ENCODE measurements at regions not wholly inside any gene's neighbourhood (a gene's known extent, or its start where the extent isn't known, plus 50 kb on each side); places are given as distances from the start of the nearest gene placed in this dataset.

GRCh38 chr3:13197795-13198194, 124.6 kb upstream of the IQSEC1 start:
- TF ChIP-seq, protein P1, sequence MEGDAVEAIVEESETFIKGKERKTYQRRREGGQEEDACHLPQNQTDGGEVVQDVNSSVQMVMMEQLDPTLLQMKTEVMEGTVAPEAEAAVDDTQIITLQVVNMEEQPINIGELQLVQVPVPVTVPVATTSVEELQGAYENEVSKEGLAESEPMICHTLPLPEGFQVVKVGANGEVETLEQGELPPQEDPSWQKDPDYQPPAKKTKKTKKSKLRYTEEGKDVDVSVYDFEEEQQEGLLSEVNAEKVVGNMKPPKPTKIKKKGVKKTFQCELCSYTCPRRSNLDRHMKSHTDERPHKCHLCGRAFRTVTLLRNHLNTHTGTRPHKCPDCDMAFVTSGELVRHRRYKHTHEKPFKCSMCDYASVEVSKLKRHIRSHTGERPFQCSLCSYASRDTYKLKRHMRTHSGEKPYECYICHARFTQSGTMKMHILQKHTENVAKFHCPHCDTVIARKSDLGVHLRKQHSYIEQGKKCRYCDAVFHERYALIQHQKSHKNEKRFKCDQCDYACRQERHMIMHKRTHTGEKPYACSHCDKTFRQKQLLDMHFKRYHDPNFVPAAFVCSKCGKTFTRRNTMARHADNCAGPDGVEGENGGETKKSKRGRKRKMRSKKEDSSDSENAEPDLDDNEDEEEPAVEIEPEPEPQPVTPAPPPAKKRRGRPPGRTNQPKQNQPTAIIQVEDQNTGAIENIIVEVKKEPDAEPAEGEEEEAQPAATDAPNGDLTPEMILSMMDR (IDR thresholded peaks at IDR 0.05), result no peak
- peaks cover 0 to 64% of the 10 kb centered on the region in 2 donors for H3K27me3 ChIP-seq
- H3K27ac ChIP-seq, result no peak overlapping the region
- H3K36me3 ChIP-seq, result no peaks in the 10 kb centered on the region
- no peaks in the 10 kb centered on the region for H3K4me1 ChIP-seq
- DNase-seq, result peak in 1 of 4 donors; percentile 69
- ATAC-seq, result no peak
- no peaks in the 10 kb centered on the region for H3K9me3 ChIP-seq
- intact Hi-C loops (cut with DNase I), result no loop called here
- H3K4me3 ChIP-seq, result no peak overlapping the region

- no peaks in the 10 kb centered on the region for H3K4me1 ChIP-seq
- DNase-seq (peak in 1 of 4 donors; percentile 49), ATAC-seq (no peak)
- H3K27me3 ChIP-seq, result peaks cover 0 to 64% of the 10 kb centered on the region in 2 donors
- H3K9me3 ChIP-seq, result no peaks in the 10 kb centered on the region
- H3K36me3 ChIP-seq, result no peaks in the 10 kb centered on the region
- H3K4me3 ChIP-seq, result no peak overlapping the region
- no peak overlapping the region for H3K27ac ChIP-seq
- TF ChIP-seq, protein P1 (IDR thresholded peaks at IDR 0.05), result no peak
- intact Hi-C loops (cut with DNase I), result no loop called here
Measured at GRCh38 chr3:13197281-13197680, 124.1 kb upstream of the IQSEC1 start.

DNA sequence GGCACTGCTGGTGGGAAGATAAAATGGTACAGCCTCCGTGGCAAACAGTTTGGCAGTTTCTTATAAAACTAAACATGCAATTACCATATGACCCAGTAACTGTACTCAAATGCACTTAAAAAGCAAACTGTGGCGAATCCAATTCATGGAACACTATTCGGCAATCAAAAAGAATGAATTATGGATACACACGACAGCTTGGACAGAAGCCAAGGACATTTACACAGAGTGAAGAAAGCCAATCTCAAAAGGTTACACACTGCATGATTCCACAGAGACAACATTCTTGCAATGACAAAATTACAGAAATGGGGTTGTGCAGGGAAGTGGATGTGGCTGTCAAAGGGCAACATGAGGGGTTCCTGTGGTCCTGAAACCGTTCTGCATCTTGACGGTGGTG, 122.1 kb upstream of the IQSEC1 start:
- ATAC-seq, result no peak
- Histone ChIP-seq H3K27ac (no peak overlapping the region), H3K4me1 (no peaks in the 10 kb centered on the region), H3K4me3 (no peak overlapping the region), H3K9me3 (no peaks in the 10 kb centered on the region), H3K27me3 (peaks cover 0 to 47% of the 10 kb centered on the region in 2 donors), H3K36me3 (no peaks in the 10 kb centered on the region)
- no peak for DNase-seq
- TF ChIP-seq, protein P1 (IDR thresholded peaks at IDR 0.05), result no peak
- intact Hi-C loops (cut with DNase I), result no loop called here

DNA sequence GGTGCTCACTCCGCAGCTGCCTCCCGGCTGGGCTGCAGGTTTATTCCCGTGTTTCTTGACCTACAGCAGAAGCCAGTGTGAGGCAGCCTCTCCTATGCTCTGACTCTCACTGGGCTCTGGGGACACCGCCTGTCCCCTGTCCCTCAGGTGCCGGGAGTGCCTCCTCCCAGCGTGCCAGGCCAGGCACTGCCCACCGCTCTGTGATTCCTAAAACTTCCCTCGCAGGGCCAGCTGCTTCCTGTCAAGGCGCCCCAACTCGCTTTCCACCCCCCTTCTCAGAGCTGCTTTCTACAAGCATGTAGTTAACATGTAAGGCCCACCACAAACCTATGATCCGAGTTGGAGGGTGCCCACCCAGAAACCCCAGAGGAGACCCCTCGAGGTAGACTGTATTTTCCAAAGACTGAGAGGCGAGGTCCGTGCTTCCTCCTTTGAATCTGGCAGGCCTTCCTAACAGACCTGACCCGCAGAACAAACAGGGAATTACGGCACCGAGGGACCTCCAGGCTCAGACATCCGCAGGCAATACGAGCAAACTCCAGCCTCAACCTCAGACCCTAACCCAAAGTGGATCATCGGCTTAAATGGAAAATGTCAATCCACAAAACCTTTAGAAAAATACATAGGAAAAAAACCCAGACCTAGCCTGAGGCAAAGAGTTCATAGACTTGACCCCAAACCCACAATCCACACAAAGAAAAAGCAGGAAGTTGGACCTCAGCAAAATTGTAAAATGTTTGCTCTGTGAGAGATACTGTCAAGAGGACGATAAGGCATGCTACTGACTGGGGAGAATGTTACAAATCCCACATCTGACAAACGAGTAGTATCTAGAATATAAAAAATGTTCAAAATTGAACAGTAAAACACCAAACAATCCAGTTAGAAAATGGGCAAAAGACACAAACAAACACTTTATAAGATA, 121.3 kb upstream of the IQSEC1 start:
- Histone ChIP-seq H3K4me3 (no peak overlapping the region), H3K4me1 (peaks cover 0 to 7% of the 10 kb centered on the region in 2 donors), H3K9me3 (no peaks in the 10 kb centered on the region), H3K36me3 (no peaks in the 10 kb centered on the region), H3K27ac (no peak overlapping the region), H3K27me3 (peaks cover 0 to 44% of the 10 kb centered on the region in 2 donors)
- TF ChIP-seq, protein P1 (IDR thresholded peaks at IDR 0.05), result no peak
- ATAC-seq (no peak), DNase-seq (peak in 1 of 4 donors; percentile 31)
- intact Hi-C loops (cut with DNase I), result no loop called here
